CD4-positive, CD25-positive, alpha-beta regulatory T cell (primary cell): ENCODE measurements at regions not wholly inside any gene's neighbourhood (a gene's known extent, or its start where the extent isn't known, plus 50 kb on each side); places are given as distances from the start of the nearest gene placed in this dataset.

Experiments used
- ATAC-seq, 2 donors: fragments of 150-1000 bp; cut with Tn5 transposase; one replicate each; pipeline ENCODE4 v1.10.0; 2021; ENCODE audit warnings: low read depth in 2 of 2, moderate number of reproducible peaks in 2 of 2, moderate library complexity in 1 of 2
- DNase-seq, 3 donors: peaks; one replicate each; pipeline versions ENCODE4 v3.0.0 to v3.0.0-alpha.2; 2012 to 2022; ENCODE audit warnings: mixed read lengths in 1 of 3
- H3K27ac ChIP-seq: one replicate; pipeline ENCODE4 v1.7.0; 2013; ENCODE audit warnings: mild to moderate bottlenecking, low read length; ENCODE audit not compliant: insufficient read depth, poor library complexity, severe bottlenecking
- H3K27me3 ChIP-seq: one replicate; pipeline ENCODE4 v1.7.0; 2013; ENCODE audit warnings: low read length; ENCODE audit not compliant: control insufficient read depth, insufficient read depth
- H3K36me3 ChIP-seq: one replicate; pipeline ENCODE4 v1.7.0; 2013; ENCODE audit warnings: mild to moderate bottlenecking, low read length, moderate library complexity; ENCODE audit not compliant: control insufficient read depth, insufficient read depth
- H3K4me1 ChIP-seq: 2 replicates; pipeline ENCODE4 v1.7.0; 2013; ENCODE audit warnings: mild to moderate bottlenecking, low read length; ENCODE audit not compliant: insufficient read depth, control insufficient read depth, poor library complexity, severe bottlenecking
- H3K4me3 ChIP-seq: one replicate; pipeline ENCODE4 v1.7.0; 2013; ENCODE audit warnings: low read depth, mild to moderate bottlenecking, low read length, moderate library complexity
- H3K9me3 ChIP-seq, 2 experiments: 1 replicate in 1 of 2; 2 replicates in 1 of 2; pipeline ENCODE4 v1.7.0; 2013; ENCODE audit warnings: low read length in 2 of 2, mild to moderate bottlenecking in 1 of 2, moderate library complexity in 1 of 2; ENCODE audit not compliant: control insufficient read depth in 2 of 2
- H3K27ac Mint-ChIP-seq, 3 donors: one replicate each; pipeline ENCODE4 v1.8.0; 2020 to 2022; ENCODE audit warnings: mild to moderate bottlenecking in 3 of 3, mixed read lengths in 3 of 3, moderate library complexity in 2 of 3
- H3K27me3 Mint-ChIP-seq: one replicate; pipeline ENCODE4 v1.8.0; 2022; ENCODE audit warnings: mild to moderate bottlenecking, mixed read lengths
- H3K36me3 Mint-ChIP-seq: one replicate; pipeline ENCODE4 v1.8.0; 2020; ENCODE audit warnings: mixed read lengths
- H3K4me1 Mint-ChIP-seq, 4 donors: one replicate each; pipeline ENCODE4 v1.8.0; 2020 to 2022; ENCODE audit warnings: mixed read lengths in 4 of 4, mild to moderate bottlenecking in 1 of 4
- H3K4me3 Mint-ChIP-seq, 4 donors: one replicate each; pipeline ENCODE4 v1.8.0; 2020 to 2022; ENCODE audit warnings: mild to moderate bottlenecking in 4 of 4, mixed read lengths in 4 of 4, moderate library complexity in 3 of 4
- H3K9me3 Mint-ChIP-seq, 7 donors: one replicate each; pipeline ENCODE4 v1.8.0; 2020 to 2022; ENCODE audit warnings: mixed read lengths in 7 of 7, mild to moderate bottlenecking in 3 of 7, moderate library complexity in 2 of 7

- no peak overlapping the region for H3K4me3 ChIP-seq
- Mint-ChIP-seq H3K9me3 (no peaks in the 10 kb centered on the region), H3K27ac (no peak overlapping the region), H3K4me3 (no peak overlapping the region), H3K4me1 (no peaks in the 10 kb centered on the region), H3K27me3 (peaks cover 5% of the 10 kb centered on the region), H3K36me3 (no peaks in the 10 kb centered on the region)
- no peaks in the 10 kb centered on the region for H3K36me3 ChIP-seq
- H3K9me3 ChIP-seq, result no peaks in the 10 kb centered on the region
- ATAC-seq (no peak), DNase-seq (no peak)
- H3K27ac ChIP-seq, result no peak overlapping the region
- H3K27me3 ChIP-seq, result no peaks in the 10 kb centered on the region
- H3K4me1 ChIP-seq, result no peaks in the 10 kb centered on the region
These were observed 150.4 kb downstream of the ZNF664 start for GRCh38 chr12:124123296-124124000.

GRCh38 chr12:124125203-124125871 lies 152.3 kb downstream of the ZNF664 start:
- peaks cover 5% of the 10 kb centered on the region for H3K27me3 Mint-ChIP-seq

GRCh38 chr12:124126950-124127655 lies 154.1 kb downstream of the ZNF664 start:
- Mint-ChIP-seq H3K4me3 (no peak overlapping the region), H3K4me1 (no peaks in the 10 kb centered on the region), H3K9me3 (no peaks in the 10 kb centered on the region), H3K36me3 (no peaks in the 10 kb centered on the region), H3K27ac (no peak overlapping the region), H3K27me3 (peaks cover 3% of the 10 kb centered on the region)
- ATAC-seq, result no peak
- H3K36me3 ChIP-seq, result no peaks in the 10 kb centered on the region
- DNase-seq, result no peak
- no peak overlapping the region for H3K4me3 ChIP-seq
- H3K4me1 ChIP-seq, result no peaks in the 10 kb centered on the region
- H3K9me3 ChIP-seq, result no peaks in the 10 kb centered on the region
- no peak overlapping the region for H3K27ac ChIP-seq
- H3K27me3 ChIP-seq, result no peaks in the 10 kb centered on the region

More at GRCh38 chr12:124125203-124125871, 152.3 kb downstream of the ZNF664 start:
- H3K4me3 ChIP-seq, result no peak overlapping the region
- no peaks in the 10 kb centered on the region for H3K36me3 ChIP-seq
- no peaks in the 10 kb centered on the region for H3K4me1 ChIP-seq
- H3K36me3 Mint-ChIP-seq, result no peaks in the 10 kb centered on the region
- no peaks in the 10 kb centered on the region for H3K27me3 ChIP-seq
- H3K27ac ChIP-seq, result no peak overlapping the region
- no peak overlapping the region for H3K27ac Mint-ChIP-seq
- no peak for ATAC-seq
- no peaks in the 10 kb centered on the region for H3K9me3 Mint-ChIP-seq
- no peaks in the 10 kb centered on the region for H3K9me3 ChIP-seq
- H3K4me1 Mint-ChIP-seq, result no peaks in the 10 kb centered on the region
- H3K4me3 Mint-ChIP-seq, result no peak overlapping the region
- no peak for DNase-seq

GRCh38 chr12:124129132-124129531 lies 156.1 kb downstream of the ZNF664 start:
- Histone ChIP-seq H3K27ac (no peak overlapping the region), H3K4me1 (no peaks in the 10 kb centered on the region), H3K9me3 (no peaks in the 10 kb centered on the region), H3K27me3 (no peaks in the 10 kb centered on the region), H3K4me3 (no peak overlapping the region), H3K36me3 (no peaks in the 10 kb centered on the region)
- no peaks in the 10 kb centered on the region for H3K9me3 Mint-ChIP-seq
- H3K4me1 Mint-ChIP-seq, result no peaks in the 10 kb centered on the region
- ATAC-seq (no peak), DNase-seq (no peak)
- H3K36me3 Mint-ChIP-seq, result no peaks in the 10 kb centered on the region
- no peak overlapping the region for H3K27ac Mint-ChIP-seq
- H3K4me3 Mint-ChIP-seq, result no peak overlapping the region
- H3K27me3 Mint-ChIP-seq, result no peaks in the 10 kb centered on the region

GRCh38 chr12:124130691-124131591 lies 157.9 kb downstream of the ZNF664 start:
- Histone ChIP-seq H3K27me3 (no peaks in the 10 kb centered on the region), H3K27ac (no peak overlapping the region), H3K9me3 (no peaks in the 10 kb centered on the region), H3K36me3 (no peaks in the 10 kb centered on the region), H3K4me3 (no peak overlapping the region), H3K4me1 (no peaks in the 10 kb centered on the region)
- Mint-ChIP-seq H3K36me3 (no peaks in the 10 kb centered on the region), H3K27me3 (no peaks in the 10 kb centered on the region), H3K9me3 (no peaks in the 10 kb centered on the region), H3K27ac (no peak overlapping the region), H3K4me3 (no peak overlapping the region), H3K4me1 (no peaks in the 10 kb centered on the region)
- ATAC-seq (no peak), DNase-seq (no peak)

GRCh38 chr12:124131659-124132058 lies 158.6 kb downstream of the ZNF664 start:
- ATAC-seq (no peak), DNase-seq (no peak)
- Histone ChIP-seq H3K27ac (no peak overlapping the region), H3K9me3 (no peaks in the 10 kb centered on the region), H3K4me3 (no peak overlapping the region), H3K27me3 (no peaks in the 10 kb centered on the region), H3K36me3 (no peaks in the 10 kb centered on the region), H3K4me1 (no peaks in the 10 kb centered on the region)
- no peak overlapping the region for H3K27ac Mint-ChIP-seq
- H3K4me1 Mint-ChIP-seq, result no peaks in the 10 kb centered on the region
- peaks cover 0 to under 1% (median 0%) of the 10 kb centered on the region in 7 donors for H3K9me3 Mint-ChIP-seq
- H3K4me3 Mint-ChIP-seq, result no peak overlapping the region
- H3K36me3 Mint-ChIP-seq, result no peaks in the 10 kb centered on the region
- peaks cover under 1% of the 10 kb centered on the region for H3K27me3 Mint-ChIP-seq

GRCh38 chr12:124132530-124132929 lies 159.5 kb downstream of the ZNF664 start:
- H3K27me3 Mint-ChIP-seq, result peaks cover 6% of the 10 kb centered on the region
- no peaks in the 10 kb centered on the region for H3K36me3 Mint-ChIP-seq
- ATAC-seq, result no peak
- H3K36me3 ChIP-seq, result no peaks in the 10 kb centered on the region
- peaks cover 0 to 5% (median 0%) of the 10 kb centered on the region in 7 donors for H3K9me3 Mint-ChIP-seq
- no peak overlapping the region for H3K27ac ChIP-seq
- H3K9me3 ChIP-seq, result peaks cover 4 to 5% of the 10 kb centered on the region in 2 experiments
- no peak overlapping the region for H3K4me3 Mint-ChIP-seq
- H3K4me3 ChIP-seq, result no peak overlapping the region
- H3K4me1 Mint-ChIP-seq, result no peaks in the 10 kb centered on the region
- DNase-seq, result no peak
- H3K4me1 ChIP-seq, result no peaks in the 10 kb centered on the region
- H3K27me3 ChIP-seq, result no peaks in the 10 kb centered on the region
- H3K27ac Mint-ChIP-seq, result no peak overlapping the region
